HG02571 (cell line): ENCODE measurements at regions not wholly inside any gene's neighbourhood (a gene's known extent, or its start where the extent isn't known, plus 50 kb on each side); places are given as distances from the start of the nearest gene placed in this dataset.
A peak's percentile ranks its signal among the peaks of the same experiment; 100 is the strongest.
"Not testable (repeated sequence)": the region's sequence is repeated elsewhere in the genome, so short reads cannot be mapped to it uniquely, and the experiment has no call there.

Source experiments
- ATAC-seq: cut with Tn5 transposase; IDR thresholded peaks from one replicate; pipeline ENCODE4 v1.9.1; 2021; ENCODE audit warnings: mild to moderate bottlenecking, moderate library complexity; ENCODE audit not compliant: unreplicated experiment

DNA sequence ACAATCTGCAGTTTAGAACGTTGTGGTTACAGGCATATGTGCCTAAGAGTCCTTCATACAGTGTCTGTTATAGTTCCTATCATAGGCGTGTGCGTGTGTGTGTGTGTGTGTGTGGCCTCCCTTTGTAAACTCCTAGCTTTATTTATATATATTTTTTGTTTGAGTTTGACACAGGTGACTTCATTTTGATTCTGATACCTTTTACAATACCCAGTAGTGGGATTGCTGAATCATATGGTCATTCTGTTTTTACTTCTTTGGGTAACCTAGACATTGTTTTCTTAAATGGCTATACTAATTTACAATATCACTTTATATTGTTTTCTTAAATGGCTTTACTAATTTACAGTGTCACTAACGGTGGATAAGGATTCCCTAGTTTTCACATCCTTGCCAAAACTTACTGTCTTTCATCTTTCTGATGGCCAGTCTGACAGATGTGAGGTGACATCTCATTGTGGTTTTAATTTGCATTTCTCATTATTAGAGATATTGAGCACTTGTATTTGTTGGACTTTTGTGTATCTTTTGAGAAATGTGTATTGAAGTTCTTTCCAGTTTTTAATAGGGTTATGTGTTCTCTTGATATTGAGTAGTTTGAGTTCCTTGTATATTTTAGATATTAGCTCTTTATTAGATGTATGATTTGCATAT, 211.1 kb upstream of the NUDT6 start:
- peak; percentile 79 for ATAC-seq

DNA sequence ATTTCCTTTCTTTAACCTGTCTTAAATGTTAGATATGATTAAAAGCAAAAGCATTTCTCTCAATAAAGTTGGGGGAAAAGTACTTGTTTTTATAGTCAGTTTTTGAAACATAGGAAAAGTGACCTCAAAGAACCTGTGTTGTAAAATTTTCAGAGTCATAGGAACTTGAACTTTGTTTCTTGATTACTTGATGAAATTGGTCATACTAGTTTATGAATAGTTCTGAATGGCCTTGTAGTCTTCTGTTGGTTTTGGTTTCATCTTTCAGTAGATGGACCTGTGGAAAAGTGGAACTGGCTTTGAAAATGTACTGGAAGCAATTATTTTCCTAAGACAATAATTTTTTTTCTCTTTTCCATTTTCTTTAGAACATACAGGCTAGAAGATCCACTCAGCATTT, 222.2 kb upstream of the NUDT6 start:
- ATAC-seq, result no peak

DNA sequence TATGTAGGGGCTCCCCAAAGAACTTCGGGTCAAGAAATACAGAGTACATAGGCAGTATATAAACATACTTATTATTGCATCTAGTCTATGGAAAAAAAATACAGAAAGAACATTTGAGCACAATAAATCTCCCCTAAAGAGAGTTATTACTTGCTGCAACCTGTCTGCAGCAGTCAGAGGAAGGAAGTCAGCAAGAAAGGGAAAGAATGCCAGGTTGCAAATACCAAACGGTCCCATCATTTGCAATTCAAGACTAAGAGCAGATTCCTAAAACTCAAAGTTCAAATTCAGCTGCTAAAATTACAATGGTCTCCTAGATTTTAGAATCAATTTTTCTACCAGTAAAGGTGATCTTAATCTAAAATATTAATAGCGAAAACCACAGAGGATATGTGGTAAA, 236.2 kb upstream of the NUDT6 start:
- ATAC-seq, result no peak

DNA sequence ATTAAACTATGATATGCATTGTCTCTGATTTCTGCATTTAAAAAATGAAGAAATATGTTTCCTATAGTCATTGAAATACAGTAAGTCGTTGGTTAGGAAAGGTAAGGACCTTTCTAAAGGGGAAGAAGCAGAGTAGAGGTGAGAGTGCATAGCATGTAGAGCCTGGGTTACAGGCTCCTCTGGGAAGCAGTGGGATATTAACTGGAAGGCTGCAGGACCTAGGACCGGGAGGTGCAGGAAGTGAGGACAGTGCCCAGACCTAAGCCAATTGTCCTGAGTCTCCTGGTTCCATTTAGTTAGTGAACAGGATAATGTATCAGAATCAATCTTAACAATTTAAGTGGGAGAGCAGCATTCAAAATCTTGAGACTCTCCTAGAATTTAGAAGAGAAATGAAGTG, 237.1 kb upstream of the NUDT6 start:
- no peak for ATAC-seq

DNA sequence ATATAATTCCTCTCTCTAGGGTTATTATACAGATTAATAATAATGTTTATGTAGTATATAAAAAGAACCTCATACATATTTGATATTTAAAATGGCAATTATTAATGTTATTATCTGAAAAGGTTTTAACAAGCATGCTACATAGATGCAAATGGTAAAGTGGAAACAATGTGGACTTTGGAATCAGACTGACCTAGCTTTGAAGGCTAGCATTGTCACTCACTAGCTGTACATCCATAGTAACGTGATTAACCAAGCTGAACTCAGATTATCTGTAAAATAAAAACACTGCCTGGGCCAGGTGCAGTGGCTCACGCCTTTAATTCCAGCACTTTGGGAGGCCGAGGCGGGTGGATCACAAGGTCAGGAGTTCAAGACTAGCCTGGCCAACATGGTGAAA, 233.7 kb upstream of the SPRY1 start:
- ATAC-seq, result no peak

DNA sequence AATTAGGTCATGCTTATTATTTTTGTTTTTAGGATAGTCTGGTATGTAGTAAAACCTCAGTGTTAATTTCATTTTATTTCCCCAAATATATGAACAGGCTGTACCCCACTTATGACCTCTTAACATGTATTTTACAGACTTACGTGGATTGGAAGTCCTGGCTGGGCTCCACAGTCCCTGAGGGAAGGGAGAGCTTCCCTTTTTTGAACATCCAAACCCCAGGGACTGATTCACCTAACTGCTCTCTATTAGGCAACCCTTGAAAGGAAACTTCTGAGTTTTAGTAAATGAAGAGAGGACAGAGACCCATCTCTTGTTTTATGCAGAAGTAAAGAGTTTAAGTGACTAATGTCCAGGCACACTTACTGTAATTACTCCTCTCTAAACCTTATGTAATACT, 233.1 kb upstream of the SPRY1 start:
- ATAC-seq, result no peak

DNA sequence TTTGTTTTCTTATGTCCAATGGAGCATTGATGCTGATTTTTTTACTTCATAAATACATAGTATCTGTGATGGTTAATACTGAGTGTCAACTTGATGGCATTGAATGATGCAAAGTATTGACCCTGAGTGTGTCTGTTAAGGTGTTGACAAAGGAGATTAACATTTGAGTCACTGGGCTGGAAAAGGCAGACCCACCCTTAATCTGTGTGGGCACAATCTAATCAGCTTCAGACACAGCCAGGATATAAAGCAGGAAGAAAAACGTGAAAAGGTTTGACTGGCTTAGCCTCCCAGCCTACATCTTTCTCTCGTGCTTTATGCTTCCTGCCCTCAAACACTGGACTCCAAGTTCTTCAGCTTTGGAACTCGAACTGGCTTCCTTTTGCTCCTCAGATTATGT, 230.6 kb upstream of the SPRY1 start:
- no peak for ATAC-seq

DNA sequence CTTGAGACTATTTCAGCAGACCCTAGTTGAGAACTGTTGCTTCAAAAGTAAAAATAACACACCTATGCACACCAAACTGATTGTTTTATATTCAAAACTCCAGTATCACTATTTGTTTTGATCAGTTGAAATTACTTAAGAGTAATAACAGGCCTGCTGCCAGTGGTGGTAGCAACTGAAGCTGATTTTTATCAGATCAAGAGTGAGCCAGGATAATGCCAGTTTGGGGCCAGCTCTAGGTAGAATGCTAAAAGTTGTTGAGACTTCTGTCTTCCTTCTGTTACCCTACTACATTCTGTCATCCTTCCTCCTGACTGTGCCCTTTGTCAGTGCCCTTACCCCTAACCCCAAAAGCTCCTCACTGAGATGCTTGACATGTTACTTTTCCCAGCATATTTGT, 228.7 kb upstream of the SPRY1 start:
- ATAC-seq, result no peak

DNA sequence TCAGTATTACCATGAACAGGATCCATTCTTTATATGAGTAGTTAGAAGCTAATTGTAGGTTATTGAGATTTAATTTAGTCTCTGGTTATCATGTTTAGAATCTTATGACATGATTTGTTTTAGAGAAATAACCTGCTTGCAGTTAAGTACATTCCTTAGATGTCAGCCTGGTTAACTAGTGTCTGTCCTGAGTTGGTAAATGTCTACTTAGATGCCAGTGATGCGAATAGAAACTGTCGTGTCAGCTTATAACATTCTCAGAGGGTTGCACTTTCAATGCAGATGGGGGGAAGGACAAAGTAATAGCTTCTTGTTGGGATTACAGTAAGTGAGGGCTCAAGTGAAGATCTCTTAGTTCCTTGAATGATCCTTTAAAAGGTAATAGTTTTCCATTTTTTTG, 227.8 kb upstream of the SPRY1 start:
- ATAC-seq, result no peak

DNA sequence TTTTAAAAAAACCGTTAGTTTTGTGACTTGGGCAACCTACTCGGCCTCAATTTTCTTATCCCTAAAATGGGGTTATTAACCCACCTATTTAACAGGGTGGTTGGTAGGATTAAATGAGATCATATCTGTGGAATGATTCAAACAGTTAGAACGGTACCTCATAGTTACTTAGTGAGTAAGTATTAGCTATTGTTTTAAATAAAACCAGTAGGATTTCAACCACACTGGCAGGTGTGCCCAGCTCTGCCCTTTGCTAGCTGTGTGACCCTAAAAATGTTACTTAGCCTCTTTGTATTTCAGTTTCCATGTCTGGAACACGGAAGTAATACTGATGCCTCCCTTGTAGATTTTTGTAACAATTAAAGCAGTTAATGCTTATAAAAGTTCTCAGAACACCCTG, 225.8 kb upstream of the SPRY1 start:
- ATAC-seq, result no peak

DNA sequence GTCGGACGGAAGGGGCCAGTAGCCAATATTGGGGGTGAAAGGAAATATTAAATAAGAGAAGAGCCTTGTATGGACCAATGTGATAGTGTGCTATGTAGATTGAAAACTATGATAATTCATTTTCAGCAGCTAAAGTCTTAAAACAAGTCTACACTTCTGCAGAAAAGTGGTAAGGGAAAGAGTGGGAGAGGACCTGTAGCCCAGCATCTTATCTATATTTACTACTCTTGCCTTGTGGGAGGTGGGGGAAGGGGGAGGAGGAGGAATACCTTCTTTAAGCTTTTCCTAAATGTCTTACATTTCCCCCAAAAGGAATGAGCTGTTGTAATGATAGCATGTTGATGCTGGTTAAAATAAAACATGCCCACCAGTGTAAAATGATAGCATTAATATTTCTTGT, 220.0 kb upstream of the SPRY1 start:
- no peak for ATAC-seq

DNA sequence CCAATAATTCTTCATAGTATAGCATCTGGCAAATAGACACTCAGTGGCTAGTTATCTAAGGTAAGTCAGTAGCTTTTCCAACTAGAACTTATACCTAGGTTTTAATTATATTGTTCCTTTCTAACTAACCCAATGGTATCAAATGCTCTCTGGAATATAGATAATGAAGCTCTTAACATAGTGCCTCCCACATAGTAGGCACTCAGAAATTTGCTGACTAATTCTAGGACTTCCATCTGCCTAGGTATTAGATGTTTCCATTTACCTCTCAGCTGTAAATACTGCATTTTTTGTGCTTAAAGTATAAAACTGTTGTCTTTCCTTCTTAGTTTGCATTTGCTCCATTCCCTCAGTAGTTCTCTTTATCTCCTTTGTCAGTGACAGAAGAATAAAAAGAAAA, 214.3 kb upstream of the SPRY1 start:
- no peak for ATAC-seq

DNA sequence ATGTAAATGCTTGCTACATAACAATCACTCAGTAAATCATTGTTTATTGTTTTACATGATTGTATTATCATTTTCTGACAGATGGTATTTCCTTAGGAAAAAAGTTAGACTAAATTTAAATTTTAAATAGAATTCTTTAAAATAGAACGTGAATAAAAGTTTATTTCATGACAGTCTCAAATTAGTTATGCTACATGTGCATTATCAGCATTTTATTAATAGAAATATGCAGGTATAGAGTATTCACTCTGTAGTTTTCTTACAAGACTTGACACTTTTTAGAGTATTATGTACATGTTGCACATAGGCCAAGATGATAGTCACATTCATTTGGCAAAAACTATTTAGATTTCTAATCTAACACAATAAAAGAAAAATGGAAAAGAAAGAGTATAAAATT, 213.3 kb upstream of the SPRY1 start:
- ATAC-seq, result no peak

DNA sequence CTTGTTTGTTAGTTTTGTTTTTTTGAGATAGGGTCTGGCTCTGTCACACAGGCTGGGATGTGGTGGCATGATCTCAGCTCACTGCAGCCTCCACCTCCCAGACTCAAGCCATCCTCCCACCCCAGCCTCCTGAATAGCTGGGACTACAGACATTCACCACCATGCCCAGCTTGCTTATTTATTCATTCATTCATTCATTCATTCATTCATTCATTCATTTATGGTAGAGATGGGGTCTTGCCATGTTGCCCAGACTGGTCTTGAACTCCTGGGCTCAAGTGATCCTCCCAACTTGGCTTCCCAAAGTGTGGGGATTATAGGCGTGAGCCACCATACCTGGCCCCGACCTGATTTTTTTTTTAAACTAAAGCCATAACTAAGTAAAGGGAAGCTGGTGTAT, 212.8 kb upstream of the SPRY1 start:
- not testable (repeated sequence) for ATAC-seq

DNA sequence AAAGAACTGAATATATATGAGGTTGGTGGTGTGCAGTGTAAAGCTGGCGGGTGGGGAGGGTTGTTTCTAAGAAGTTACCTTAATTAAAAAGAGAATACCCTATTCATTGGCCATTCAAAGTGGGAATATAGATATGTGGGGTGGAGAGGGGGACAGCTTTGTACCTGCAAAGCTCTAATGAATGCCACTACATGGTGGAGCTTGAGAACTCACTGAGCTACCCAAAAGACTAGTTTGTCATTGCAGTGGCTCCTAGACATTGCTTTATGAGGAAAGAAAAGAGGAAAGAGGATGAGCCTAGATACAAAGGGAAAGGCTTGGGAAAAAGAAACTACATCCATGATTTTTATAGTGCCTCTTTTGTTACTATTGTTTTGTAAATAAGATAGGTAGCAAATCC, 209.9 kb upstream of the SPRY1 start:
- no peak for ATAC-seq

DNA sequence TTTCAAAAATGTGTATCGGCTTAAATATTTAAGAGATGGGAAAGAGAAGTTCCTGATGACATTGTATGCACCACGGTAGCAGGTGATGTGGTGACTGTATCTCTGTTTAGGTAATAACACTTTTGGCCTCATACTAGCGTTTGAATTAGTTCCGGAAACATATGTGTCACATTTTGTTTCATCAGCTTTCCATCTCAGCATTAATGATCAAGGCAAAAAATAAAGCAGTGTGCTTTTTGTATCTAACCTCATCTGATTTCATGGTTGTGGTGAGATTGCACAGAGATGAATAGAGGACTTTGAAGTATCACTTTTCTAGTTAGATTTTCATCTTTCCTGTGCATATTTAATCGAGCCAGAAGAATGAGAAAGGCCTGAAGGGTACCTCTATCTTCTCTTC, 206.4 kb upstream of the SPRY1 start:
- ATAC-seq, result no peak

DNA sequence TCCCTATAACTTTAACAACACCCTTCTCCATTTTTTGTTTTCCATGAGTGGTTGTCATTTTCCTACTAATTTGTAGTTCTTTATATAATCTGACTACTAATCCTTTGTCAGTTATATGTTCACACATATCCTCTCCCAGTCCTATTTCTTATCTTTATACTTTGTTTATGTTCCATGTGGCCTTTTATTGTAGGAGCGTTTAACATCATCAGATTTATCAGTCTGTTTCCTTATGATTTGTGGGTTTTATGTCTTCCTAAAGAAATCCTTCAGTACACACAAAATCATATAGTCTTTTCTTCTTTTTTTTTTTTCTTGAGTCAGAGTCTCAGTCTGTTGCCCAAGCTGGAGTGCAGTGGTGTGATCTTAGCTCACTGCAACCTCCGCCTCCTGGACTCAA, 204.9 kb upstream of the SPRY1 start:
- no peak for ATAC-seq

DNA sequence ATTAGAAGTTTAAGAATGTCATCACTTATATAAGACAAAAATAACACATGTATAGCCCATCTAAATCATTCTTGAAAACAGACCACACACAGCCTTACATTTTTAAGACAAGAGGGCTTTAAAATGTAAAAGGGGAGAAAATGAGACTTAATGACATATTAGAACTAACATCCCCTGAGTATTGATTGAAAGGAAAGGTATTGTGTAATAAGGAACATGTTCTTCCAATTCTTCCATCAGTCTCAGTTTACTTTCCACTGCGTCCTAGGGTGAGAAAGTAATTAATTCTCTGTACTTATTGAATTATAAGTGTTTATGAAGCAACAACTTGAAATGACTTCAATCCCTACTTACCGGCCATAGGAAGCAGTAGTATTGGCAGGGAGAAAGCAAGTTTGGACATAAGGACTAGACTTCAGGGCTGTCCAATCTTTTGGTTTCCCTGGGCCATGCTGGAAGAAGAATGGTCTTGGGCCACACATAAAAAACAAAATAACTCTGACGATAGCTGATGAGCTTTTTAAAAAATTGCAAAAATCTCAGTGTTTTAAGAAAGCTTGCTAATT, 202.7 kb upstream of the SPRY1 start:
- ATAC-seq, result no peak

DNA sequence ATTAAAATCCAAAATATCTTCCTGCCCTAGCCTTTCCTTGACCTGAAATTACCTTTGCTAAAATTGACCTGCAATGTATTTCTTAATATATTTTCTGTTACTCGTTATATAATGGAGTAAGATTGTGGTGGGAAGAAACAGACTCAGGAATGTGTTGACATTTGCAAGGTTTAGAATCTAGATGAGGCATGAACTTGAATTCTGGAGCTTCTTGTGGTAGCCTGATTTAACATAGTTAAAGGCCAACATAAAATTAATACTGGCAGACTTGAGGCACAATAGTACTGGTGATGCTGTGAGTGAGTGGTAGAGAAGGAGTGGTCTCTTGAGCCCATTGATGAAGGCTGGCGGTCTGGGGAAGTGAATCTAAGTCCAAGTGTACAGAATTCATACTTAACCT, 197.9 kb upstream of the SPRY1 start:
- ATAC-seq, result no peak

DNA sequence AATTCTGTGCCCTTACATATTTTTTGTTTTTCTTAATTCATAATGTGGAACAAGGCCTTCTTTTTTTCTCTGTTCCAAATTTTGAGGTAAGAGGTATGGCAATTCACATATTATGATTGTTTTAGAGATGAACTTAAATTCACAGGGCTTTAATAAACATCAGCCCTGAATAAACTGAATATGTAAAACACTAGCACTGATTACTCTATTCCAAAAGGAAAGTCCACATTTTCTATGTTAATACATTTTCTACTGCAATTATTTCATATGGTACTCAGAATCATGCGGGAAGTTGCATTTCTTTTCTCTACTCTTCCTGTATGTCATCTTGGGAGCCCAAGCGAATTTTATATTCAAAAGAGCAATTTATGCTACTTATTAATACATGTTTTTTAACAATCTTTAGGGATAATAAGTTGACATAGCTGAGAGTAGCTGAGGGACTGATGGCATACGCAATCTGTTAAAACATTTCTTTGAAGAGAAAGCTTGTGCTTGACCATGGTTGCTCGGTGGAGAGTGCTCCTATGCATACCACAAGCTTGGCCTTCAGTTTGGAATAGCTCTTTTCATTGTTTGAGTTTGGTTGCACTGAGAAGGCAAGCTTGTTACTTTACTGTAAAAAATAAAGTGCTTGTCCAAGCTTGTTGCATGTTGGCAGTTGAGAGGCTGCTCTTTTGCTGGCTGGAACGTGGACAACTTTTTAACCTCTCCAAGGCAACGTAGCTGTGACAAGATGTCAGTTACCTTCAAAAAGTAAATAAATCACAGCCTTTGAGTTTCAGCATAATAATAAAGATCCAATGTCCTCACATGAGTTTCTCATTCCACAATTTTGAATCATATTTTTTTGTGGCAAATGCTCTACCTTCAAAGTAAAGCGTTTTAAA, 196.3 kb upstream of the SPRY1 start:
- ATAC-seq, result no peak

DNA sequence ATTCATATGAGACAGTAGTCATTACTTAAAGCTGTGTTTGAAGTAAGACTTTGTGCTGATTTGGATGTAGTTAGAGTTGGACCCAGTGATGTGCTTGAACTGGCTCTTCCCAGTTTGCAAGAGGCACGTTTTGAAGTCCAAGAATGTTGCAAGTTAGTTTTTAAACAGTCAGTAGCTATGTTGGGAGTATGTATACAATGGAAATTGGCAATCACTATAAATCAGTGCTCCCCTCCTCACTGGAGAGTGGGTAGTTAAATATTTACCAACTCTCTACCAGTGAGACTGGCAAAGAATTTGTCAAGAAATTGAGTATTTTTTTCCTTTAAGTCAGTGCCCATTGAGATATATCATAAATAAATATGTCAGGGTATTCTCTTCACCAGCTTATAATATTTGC, 191.9 kb upstream of the SPRY1 start:
- ATAC-seq, result no peak

DNA sequence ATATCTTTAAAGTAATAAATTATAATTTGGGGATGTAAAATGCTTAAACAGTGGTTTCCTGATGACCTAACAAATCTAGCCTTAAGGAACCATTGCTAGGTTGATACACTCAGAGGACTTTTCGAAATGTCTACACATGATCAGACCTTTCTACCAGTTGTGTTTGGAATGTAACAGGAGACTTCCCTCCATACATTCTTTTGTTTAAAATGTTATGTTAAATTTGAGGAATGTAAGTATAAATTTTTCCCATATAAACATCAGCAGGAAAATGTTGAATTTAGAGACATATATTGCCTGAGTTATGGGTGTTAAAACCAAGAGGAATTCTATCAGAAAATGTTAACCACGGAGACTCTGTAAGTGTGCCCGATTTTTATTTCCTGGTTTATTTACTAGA, 190.6 kb upstream of the SPRY1 start:
- ATAC-seq, result no peak
